C4-2B (cell line): ENCODE measurements at regions not wholly inside any gene's neighbourhood (a gene's known extent, or its start where the extent isn't known, plus 50 kb on each side); places are given as distances from the start of the nearest gene placed in this dataset.

Experiments used
- CTCF ChIP-seq: fragments of 450-650 bp; conservative IDR thresholded peaks from 2 replicates; pipeline ENCODE4 v1.5.1; 2017; ENCODE audit warnings: mild to moderate bottlenecking
- ZFX ChIP-seq: fragments of 450-650 bp; IDR thresholded peaks from 2 replicates; pipeline ENCODE4 v1.6.1; 2017

GRCh38 chr16:79392081-79392480, 208.5 kb downstream of the MAF start:
- TF ChIP-seq CTCF (no peak), ZFX (no peak)
